Thoracic aorta (tissue), 2 donors: ENCODE measurements at regions not wholly inside any gene's neighbourhood (a gene's known extent, or its start where the extent isn't known, plus 50 kb on each side); places are given as distances from the start of the nearest gene placed in this dataset.

Experiments used
- ATAC-seq: fragments of 150-250 bp; one replicate; pipeline ENCODE4 v1.8.0; 2017; ENCODE audit warnings: low read depth; ENCODE audit not compliant: insufficient number of reproducible peaks, low FRiP score
- DNase-seq: peaks from one replicate; pipeline ENCODE4 v3.0.0-alpha.2; 2020; ENCODE audit warnings: low spot score
- H3K27ac ChIP-seq, 2 donors: fragments of 200-600 bp; sonication (generic); 1 replicate in 1 of 2; 2 replicates in 1 of 2; pipeline ENCODE4 v1.5.1; 2016; ENCODE audit warnings: mild to moderate bottlenecking in 2 of 2, moderate library complexity in 2 of 2
- H3K27me3 ChIP-seq: fragments of 200-600 bp; sonication (generic); replicated peaks from 2 replicates; pipeline ENCODE4 v1.6.0; 2016; ENCODE audit warnings: mild to moderate bottlenecking; ENCODE audit not compliant: insufficient read depth
- H3K36me3 ChIP-seq: fragments of 200-600 bp; sonication (generic); one replicate; pipeline ENCODE4 v1.5.1; 2016
- H3K4me1 ChIP-seq, 2 donors: fragments of 200-600 bp; sonication (generic); 1 replicate in 1 of 2; 2 replicates in 1 of 2; pipeline versions ENCODE4 v1.5.1 to v1.6.0; 2016; ENCODE audit warnings: low read depth in 2 of 2, mild to moderate bottlenecking in 1 of 2; ENCODE audit not compliant: control insufficient read depth in 1 of 2
- H3K4me3 ChIP-seq: fragments of 200-600 bp; sonication (generic); 2 replicates; pipeline ENCODE4 v1.5.1; 2016; ENCODE audit warnings: mild to moderate bottlenecking
- H3K9me3 ChIP-seq: fragments of 200-600 bp; sonication (generic); 2 replicates; pipeline ENCODE4 v1.5.1; 2016
- TF ChIP-seq, protein P1 (sequence below): fragments of 200-600 bp; sonication (generic); IDR thresholded peaks from one replicate; pipeline ENCODE4 v1.5.1; 2019; ENCODE audit warnings: antibody characterized with exemption

DNA sequence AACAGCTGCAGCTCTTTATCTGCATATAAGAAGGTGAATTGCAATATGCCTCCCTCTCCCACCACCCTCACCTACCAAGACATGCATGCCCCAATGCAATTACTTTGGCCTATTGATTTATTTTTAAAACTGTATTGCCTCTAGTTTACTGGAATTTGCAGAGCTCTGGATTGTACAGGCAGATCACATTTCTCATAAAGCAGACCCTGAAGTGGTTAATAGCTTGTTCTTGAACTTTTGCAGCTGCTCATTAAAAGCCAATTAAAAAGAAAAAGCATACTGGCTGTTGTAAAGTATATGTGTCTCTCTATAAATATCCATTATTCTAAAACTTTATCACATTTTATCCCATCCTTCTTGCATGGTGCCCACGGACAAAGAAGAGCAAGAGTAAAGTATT lies 221.5 kb upstream of the TOPAZ1 start:
- DNase-seq (no peak), ATAC-seq (no peak)
- H3K36me3 ChIP-seq, result no peaks in the 10 kb centered on the region
- no peak overlapping the region for H3K27ac ChIP-seq
- no peak overlapping the region for H3K4me3 ChIP-seq
- H3K4me1 ChIP-seq, result peaks cover 9 to 11% of the 10 kb centered on the region in 2 donors
- no peaks in the 10 kb centered on the region for H3K9me3 ChIP-seq
- TF ChIP-seq, protein P1, sequence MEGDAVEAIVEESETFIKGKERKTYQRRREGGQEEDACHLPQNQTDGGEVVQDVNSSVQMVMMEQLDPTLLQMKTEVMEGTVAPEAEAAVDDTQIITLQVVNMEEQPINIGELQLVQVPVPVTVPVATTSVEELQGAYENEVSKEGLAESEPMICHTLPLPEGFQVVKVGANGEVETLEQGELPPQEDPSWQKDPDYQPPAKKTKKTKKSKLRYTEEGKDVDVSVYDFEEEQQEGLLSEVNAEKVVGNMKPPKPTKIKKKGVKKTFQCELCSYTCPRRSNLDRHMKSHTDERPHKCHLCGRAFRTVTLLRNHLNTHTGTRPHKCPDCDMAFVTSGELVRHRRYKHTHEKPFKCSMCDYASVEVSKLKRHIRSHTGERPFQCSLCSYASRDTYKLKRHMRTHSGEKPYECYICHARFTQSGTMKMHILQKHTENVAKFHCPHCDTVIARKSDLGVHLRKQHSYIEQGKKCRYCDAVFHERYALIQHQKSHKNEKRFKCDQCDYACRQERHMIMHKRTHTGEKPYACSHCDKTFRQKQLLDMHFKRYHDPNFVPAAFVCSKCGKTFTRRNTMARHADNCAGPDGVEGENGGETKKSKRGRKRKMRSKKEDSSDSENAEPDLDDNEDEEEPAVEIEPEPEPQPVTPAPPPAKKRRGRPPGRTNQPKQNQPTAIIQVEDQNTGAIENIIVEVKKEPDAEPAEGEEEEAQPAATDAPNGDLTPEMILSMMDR, result no peak
- H3K27me3 ChIP-seq, result peaks cover 5% of the 10 kb centered on the region

DNA sequence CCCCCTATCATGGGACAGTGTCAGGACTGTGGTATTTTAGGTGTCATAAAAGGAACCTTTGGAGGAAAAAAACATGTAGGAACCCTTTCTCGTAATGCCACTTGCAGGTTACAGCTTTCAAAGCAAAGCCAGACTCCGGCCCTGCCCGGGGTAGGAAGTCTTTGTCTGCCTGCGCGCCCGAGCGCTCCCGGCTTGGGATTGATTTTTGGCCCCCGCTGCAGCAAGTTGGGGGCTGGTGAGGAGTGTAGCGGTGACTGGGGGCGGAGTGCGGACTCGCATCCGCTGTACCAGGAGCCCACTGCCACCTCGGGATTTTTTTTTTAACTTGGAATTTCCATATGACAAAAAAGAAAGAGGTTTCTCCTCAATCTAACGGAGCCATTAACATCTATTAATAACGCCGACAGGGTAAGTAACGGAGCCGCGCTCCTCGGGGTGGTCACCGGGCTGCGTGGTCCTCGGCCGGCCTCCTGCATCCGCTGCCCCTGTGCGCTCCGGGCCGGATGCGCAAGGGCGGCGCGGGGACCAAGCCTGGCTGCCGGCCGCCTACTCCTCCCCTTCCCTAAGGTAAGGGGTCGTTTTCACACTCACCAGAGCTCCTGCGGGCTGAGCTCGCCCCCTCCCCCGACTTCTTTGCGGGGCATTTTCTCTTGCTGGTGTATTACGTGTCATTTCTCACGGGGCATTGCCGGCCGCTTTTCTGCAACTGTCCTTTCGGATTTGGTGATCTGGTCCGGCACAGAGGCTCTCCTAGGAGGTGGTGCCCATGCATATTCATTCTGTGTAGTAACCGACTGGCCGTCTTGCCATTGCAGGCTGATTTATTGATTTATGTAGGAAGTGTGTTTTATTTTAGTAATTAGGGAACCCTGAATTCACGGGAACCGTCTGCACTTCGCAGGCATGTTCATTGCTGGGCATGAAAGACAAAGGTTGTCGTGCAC lies 219.8 kb upstream of the TOPAZ1 start:
- H3K36me3 ChIP-seq, result no peaks in the 10 kb centered on the region
- no peaks in the 10 kb centered on the region for H3K9me3 ChIP-seq
- no peak overlapping the region for H3K27ac ChIP-seq
- no peak for ATAC-seq
- DNase-seq, result no peak
- peaks cover 9 to 11% of the 10 kb centered on the region in 2 donors for H3K4me1 ChIP-seq
- TF ChIP-seq, protein P1, result no peak
- H3K27me3 ChIP-seq, result peaks cover 5% of the 10 kb centered on the region
- H3K4me3 ChIP-seq, result peak overlapping the region; percentile 61

DNA sequence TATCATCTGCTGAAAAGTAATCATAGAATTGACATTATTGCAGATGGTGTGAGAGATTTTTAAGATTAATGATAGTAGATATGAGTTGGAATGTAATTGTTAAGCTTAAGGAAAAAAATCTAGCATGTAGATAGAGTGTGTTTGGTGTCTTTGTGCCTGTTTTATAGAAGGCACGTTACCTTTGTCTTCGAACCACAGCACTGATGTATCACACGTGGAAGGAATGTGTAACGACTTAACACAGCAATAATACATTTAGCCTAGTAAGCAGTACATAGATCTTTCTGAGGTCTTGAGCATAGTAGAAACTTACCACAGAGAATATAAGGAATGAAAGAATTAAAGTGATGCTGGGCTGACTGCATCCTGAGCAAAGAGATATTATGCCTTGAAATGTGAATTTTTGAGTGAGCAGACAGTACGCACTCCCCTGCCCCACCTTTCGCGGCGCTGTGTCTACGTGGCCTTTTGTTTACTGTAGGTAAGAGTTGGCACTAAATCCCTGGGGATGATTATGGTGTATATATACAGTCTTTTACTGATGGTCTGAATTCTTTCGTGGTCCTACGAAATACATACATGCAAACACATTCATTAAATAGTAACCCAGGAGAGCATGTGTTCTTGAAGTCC lies 217.6 kb upstream of the TOPAZ1 start:
- Histone ChIP-seq H3K27me3 (peaks cover 5% of the 10 kb centered on the region), H3K36me3 (no peaks in the 10 kb centered on the region), H3K4me3 (no peak overlapping the region), H3K27ac (no peak overlapping the region), H3K4me1 (peaks cover 9 to 11% of the 10 kb centered on the region in 2 donors), H3K9me3 (no peaks in the 10 kb centered on the region)
- TF ChIP-seq, protein P1, result no peak
- ATAC-seq (no peak), DNase-seq (no peak)

DNA sequence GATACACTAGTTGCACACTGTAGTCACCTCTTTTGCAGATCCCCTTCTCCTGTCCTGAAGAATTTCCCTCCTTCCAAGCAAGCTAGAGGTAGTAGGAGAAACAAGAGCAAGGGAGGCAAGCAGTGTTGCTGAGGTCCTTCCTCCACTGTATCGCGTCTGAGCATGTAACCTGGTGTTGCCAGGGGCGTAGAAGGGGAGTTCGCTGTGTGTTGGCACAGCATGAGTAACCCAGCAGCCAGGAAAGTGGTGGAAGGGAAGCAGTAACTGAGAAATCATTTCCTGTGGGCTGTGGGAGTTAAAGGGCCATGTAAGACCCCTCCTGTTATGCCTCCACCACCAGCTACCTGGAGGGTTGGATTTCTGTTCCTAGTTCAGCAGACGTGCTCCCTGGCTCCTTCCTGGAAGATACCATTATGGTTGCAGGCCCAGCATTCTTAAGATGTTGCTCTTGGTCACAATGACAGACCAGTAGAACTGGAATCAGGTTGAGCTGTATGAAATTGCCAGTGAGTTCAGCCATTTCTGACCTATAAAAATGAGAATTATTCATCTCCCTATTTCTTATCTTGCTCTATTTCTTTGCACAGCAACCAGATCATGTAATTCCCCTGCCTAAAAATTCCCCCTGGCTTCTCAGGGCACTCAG lies 215.3 kb upstream of the TOPAZ1 start:
- DNase-seq (no peak), ATAC-seq (no peak)
- Histone ChIP-seq H3K27me3 (peaks cover 5% of the 10 kb centered on the region), H3K36me3 (no peaks in the 10 kb centered on the region), H3K27ac (no peak overlapping the region), H3K4me3 (no peak overlapping the region), H3K9me3 (no peaks in the 10 kb centered on the region), H3K4me1 (peaks cover 9 to 11% of the 10 kb centered on the region in 2 donors)
- TF ChIP-seq, protein P1, result no peak

DNA sequence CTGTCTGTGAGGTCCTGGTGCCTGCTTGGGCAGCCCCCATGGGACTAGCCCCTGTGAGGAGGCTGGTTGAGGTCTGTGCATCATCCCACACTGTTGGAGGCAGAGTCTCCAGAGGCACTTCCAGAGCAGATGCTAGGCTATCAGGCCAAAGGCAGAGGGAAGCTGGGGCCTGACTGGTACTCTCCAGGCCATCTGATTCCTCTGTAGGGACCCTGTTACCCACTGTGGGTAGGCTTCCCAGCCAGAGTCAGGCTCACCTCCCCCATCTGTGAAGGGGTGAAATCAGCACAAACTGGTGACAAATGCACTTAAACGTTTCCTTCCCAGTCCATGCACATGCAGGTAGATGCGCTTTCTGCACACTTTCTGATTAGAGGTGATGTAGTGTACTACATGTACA lies 212.6 kb upstream of the TOPAZ1 start:
- ATAC-seq (no peak), DNase-seq (no peak)
- Histone ChIP-seq H3K27me3 (no peaks in the 10 kb centered on the region), H3K27ac (no peak overlapping the region), H3K4me3 (no peak overlapping the region), H3K36me3 (no peaks in the 10 kb centered on the region), H3K4me1 (no peaks in the 10 kb centered on the region), H3K9me3 (no peaks in the 10 kb centered on the region)
- TF ChIP-seq, protein P1, result no peak
